HG03039 (cell line): ENCODE measurements at regions not wholly inside any gene's neighbourhood (a gene's known extent, or its start where the extent isn't known, plus 50 kb on each side); places are given as distances from the start of the nearest gene placed in this dataset.
"Not testable (repeated sequence)": the region's sequence is repeated elsewhere in the genome, so short reads cannot be mapped to it uniquely, and the experiment has no call there.

Experiments
- ATAC-seq: cut with Tn5 transposase; IDR thresholded peaks from one replicate; pipeline ENCODE4 v1.9.1; 2021; ENCODE audit warnings: mild to moderate bottlenecking, moderate library complexity; ENCODE audit not compliant: unreplicated experiment

GRCh38 chr5:88622890-88623289 is 260.1 kb downstream of the MEF2C start:
- ATAC-seq: not testable (repeated sequence)

GRCh38 chr5:88615767-88616166 is 267.2 kb downstream of the MEF2C start:
- ATAC-seq: not testable (repeated sequence)

GRCh38 chr5:88613051-88613450 is 269.9 kb downstream of the MEF2C start:
- no peak for ATAC-seq

- no peak for ATAC-seq
These were observed 272.4 kb downstream of the MEF2C start for GRCh38 chr5:88610586-88610985.

GRCh38 chr5:88607492-88607891 is 275.5 kb downstream of the MEF2C start:
- no peak for ATAC-seq

GRCh38 chr5:88606626-88607025 is 276.4 kb downstream of the MEF2C start:
- no peak for ATAC-seq

- ATAC-seq: no peak
These were observed 276.8 kb downstream of the MEF2C start for GRCh38 chr5:88606173-88606572.

- ATAC-seq: no peak
These were observed 280.4 kb downstream of the MEF2C start for GRCh38 chr5:88602584-88602983.

GRCh38 chr5:88594441-88594840 is 288.5 kb downstream of the MEF2C start:
- no peak for ATAC-seq

GRCh38 chr5:88588609-88589008 is 294.4 kb downstream of the MEF2C start:
- no peak for ATAC-seq

GRCh38 chr5:88583471-88583870 is 299.5 kb downstream of the MEF2C start:
- no peak for ATAC-seq

GRCh38 chr5:88558366-88558765 is 289.7 kb upstream of the TMEM161B start:
- ATAC-seq: no peak

GRCh38 chr5:88557881-88558280 is 289.2 kb upstream of the TMEM161B start:
- ATAC-seq: no peak

GRCh38 chr5:88557131-88557530 is 288.5 kb upstream of the TMEM161B start:
- ATAC-seq: no peak

GRCh38 chr5:88556406-88556805 is 287.8 kb upstream of the TMEM161B start:
- ATAC-seq: no peak

GRCh38 chr5:88555674-88556073 is 287.0 kb upstream of the TMEM161B start:
- no peak for ATAC-seq

GRCh38 chr5:88553986-88554385 is 285.3 kb upstream of the TMEM161B start:
- ATAC-seq: no peak

GRCh38 chr5:88553136-88553875 is 284.7 kb upstream of the TMEM161B start:
- no peak for ATAC-seq

GRCh38 chr5:88552426-88552825 is 283.8 kb upstream of the TMEM161B start:
- no peak for ATAC-seq

- ATAC-seq: no peak
These were observed 283.2 kb upstream of the TMEM161B start for GRCh38 chr5:88551724-88552345.

- no peak for ATAC-seq
These were observed 282.1 kb upstream of the TMEM161B start for GRCh38 chr5:88550736-88551135.

GRCh38 chr5:88548136-88548805 is 279.6 kb upstream of the TMEM161B start:
- no peak for ATAC-seq
